Erythroblast (primary cell): ENCODE measurements at regions not wholly inside any gene's neighbourhood (a gene's known extent, or its start where the extent isn't known, plus 50 kb on each side); places are given as distances from the start of the nearest gene placed in this dataset.

ENCODE experiments used
- DNase-seq, 2 experiments: peaks; one replicate each; lab custom pipeline; 2025; lab: John Stamatoyannopoulos, UW
- GATA1 ChIP-seq: IDR thresholded peaks from 2 replicates; pipeline ENCODE4 v1.6.1; 2011; ENCODE audit warnings: low read depth, mild to moderate bottlenecking, control low read depth, low read length, moderate library complexity
- POLR2A ChIP-seq: IDR thresholded peaks from 2 replicates; pipeline ENCODE4 v1.6.1; 2011; ENCODE audit warnings: mild to moderate bottlenecking, low read length

DNA sequence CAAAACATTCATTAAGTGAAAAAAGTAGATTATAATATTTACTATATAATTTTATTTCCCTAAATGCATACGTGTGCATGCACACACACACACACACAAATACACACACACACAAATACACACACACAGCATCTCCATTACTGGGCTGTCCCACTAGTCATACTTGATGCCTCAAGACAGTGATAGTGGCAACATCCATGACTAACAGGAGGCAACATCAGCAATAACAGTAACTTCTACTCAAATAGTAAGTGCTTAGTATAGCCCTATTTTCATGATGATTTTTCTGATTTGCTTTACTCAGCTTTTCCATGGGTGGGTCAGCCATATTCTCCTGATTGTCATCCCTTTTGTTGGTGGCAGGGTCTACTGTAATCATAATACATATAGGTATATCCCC is 325.9 kb upstream of the TEX13C start:
- no peak for DNase-seq
- no peak for TF ChIP-seq GATA1
- no peak for TF ChIP-seq POLR2A

DNA sequence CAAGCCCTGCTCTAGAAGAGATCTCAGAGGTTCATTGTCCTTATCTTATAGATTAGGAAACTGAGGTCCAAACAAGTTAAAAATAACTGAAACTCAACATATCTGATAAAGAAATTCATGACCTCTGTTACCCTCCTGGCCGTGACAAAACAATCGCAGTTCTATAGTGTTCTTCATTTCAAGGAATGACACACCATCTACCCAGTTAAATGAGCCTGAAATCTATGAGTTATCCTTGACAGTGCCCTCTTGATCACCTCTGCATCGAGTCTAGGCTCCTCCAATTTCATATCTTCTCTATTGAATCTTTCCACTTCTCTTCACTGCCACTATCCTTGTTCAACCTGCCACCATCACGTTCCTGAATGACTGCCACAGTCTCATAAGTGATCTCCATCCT is 325.3 kb upstream of the TEX13C start:
- TF ChIP-seq GATA1: no peak
- TF ChIP-seq POLR2A: no peak
- no peak for DNase-seq

DNA sequence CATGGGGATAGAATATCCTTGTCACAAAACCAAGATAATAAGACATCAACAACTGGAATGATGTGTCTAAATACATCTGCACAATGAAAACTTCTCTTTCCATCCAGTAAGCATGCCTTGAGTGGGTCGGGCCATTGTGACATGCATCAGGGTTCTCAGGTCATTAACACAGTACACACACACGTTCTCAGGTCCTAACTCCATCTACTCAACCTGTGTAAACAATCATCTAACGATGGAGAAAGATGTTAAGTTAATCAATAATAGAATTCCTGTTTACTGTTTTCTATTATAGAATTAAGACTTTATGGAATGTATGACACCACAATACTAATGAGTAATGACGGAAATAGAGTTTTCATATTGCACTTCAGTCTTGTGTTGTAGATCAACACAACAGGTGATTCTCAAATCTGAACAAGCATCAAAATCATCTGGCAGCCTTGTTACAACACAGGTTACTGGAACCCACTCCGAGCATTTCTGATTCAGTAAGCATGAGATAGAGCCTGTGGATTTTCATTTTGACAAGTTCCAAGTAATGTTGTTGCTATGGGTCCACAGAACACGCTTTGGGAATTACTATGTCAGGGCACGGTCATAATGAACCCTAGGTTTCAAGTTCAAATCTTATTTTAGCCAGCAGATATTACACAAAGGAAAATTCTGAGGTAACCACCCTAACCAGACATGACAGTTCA is 315.8 kb upstream of the TEX13C start:
- TF ChIP-seq GATA1: no peak
- TF ChIP-seq POLR2A: no peak
- DNase-seq: no peak

DNA sequence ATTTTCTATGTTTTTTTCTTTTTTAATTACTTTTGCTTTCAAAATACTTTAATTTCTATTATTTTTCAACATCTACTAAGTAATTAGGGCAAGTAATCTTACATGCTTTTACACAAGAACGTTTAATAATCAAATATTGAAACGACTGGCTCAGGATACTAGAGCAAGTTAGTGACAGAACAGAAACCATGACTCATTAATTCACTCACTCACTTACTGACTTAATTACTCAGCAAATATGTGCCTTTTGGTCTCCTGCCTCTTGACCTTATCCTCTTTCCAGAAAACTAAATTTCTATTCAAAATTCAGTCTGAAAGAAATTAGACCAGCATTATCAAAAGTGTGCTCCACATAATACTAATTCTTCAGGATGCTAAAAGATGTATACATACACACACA is 314.9 kb upstream of the TEX13C start:
- DNase-seq: no peak
- TF ChIP-seq GATA1 (no peak), POLR2A (no peak)

DNA sequence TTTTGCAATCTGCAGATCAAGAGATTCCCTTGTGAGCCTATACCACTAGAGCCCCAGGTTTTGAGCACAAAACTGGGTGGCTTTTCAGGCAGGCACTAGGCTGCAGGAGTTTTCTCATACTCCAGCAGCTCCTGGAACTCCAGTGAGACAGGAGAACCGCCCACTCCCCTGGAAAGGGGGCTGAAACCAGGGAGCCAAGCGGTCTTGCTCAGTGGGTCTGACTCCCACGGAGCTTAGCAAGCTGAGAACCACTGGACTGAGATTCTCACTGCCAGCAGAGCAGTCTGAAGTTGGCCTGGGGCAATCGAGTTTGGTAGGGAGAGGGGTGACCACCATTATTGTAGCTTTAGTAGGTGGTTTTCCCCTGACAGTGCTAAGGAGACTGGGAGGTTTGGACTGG is 313.8 kb upstream of the TEX13C start:
- TF ChIP-seq POLR2A: no peak
- no peak for TF ChIP-seq GATA1
- DNase-seq: no peak

DNA sequence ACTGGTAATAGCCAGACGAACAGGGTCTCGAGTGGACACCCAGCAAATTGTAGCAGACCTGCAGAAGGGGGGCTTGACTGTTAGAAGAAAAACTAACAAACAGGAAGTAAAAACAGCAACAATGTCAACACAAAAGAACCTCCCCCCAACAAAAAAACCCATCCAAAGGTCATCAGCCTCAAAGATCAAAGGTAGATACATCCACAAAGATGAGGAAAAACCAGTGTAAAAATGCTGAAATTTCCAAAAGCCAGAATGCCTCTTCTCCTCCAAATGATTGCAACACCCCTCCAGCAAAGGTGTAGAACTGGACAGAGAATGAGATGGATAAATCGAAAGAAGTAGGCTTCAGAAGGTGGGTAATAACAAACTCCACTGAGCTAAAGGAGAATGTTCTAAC is 313.0 kb upstream of the TEX13C start:
- no peak for DNase-seq
- TF ChIP-seq GATA1: no peak
- TF ChIP-seq POLR2A: no peak

DNA sequence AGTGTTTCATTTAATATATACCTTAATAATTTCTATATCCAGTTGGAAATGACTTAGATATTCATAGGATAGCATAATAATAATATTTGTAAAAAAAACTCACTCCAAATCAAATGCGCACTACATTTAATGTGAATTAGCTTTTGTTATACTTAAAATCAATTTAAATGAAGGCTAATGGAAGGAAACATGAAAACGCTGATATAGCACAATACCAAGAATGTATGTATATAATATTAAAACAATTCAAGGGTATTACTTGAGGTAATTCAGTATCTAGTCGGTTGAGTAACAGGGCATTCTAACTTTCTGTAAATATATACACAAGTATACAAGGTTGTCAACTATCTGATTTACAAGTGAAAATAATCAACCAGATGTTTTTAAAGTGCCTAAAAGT is 307.1 kb upstream of the TEX13C start:
- TF ChIP-seq GATA1 (no peak), POLR2A (no peak)
- no peak for DNase-seq

DNA sequence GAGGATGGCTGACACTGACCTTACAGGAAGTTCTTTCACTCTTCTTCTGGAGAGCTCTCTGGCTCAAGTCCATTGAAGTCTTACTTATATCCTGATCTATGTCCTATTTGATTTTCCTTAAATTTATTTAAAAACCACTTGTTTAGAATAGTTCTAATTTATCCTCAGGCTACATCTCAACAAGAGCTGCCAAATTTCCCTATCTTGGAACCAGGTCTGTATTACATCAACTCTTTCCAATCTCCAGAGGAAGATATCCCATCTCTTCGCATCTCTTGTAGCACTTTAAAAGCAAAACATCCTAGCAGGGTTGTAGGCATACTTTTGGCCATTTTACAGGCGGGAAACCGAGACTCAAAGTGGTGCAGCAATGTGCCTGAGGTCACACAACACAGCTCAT is 290.5 kb upstream of the TEX13C start:
- DNase-seq: no peak
- TF ChIP-seq GATA1: no peak
- TF ChIP-seq POLR2A: no peak
